ENCODE measurements at regions not wholly inside any gene's neighbourhood (a gene's known extent, or its start where the extent isn't known, plus 50 kb on each side); places are given as distances from the start of the nearest gene placed in this dataset.
A peak's percentile ranks its signal among the peaks of the same experiment; 100 is the strongest.

DNA sequence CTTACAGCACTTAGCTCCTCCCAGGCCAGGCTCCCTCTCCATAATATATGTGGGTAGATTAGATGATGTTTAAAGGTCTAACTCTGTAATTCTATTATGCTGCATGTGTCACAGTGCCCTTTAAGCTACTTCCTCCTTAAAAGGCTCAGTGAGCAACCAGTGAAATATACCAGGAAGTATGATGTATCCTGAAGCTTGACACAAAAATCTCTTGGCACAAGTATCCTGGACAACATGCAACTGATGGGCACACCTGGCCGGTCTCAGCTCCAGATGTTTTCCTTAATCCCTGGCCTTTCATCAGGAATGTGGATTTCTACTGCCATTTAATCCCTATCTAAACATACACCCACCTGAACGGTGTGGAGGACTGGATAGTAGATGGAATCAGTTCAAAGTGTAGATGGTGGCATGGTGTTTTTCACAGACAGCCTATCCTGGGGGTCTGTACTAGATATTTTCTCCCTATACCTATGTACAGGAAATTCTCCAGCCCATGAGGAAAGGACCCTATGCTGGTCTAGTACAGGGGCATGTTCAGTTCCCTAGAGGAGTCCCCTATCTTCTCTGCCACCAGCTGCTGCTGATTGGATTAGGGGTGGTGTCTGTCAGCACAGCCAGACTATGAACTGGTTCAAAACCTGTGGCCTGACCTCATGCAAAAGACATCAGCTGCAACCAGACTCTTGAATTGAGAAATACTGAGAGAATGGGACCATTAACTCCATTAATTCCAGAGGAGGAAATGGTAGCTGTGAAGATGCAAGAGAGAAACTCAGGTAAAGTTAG, 59.4 kb upstream of the CITED2 start:
- H3K9me3 Mint-ChIP-seq: peaks cover 19% of the 10 kb centered on the region
- intact Hi-C loops (cut with micrococcal nuclease): no loop called here
- peaks cover 5% of the 10 kb centered on the region for H3K36me3 Mint-ChIP-seq (ENCODE audit: low read depth)
- H3K4me1 Mint-ChIP-seq (ENCODE audit: low read depth): peaks cover 29% of the 10 kb centered on the region
- H3K27me3 Mint-ChIP-seq: no peaks in the 10 kb centered on the region
- H3K4me3 Mint-ChIP-seq: no peak overlapping the region
- H3K27ac Mint-ChIP-seq: peak overlapping the region; percentile 39

DNA sequence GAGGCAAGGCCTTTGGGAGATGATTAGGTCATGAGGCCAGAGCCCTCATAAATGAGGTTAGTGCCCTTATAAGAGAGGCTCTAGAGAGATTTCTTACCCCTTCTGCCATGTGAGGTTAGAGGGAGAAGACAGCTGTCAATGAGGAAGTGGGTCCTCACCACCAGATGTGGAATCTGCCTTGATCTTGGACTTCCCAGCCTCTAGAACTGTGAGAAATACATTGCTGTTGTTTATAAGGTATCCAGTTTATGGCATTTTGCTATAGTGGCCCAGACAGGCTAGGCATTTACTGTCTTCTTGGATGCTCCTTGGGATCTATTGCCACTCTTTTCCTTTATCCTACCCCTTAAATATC, 57.1 kb upstream of the CITED2 start:
- Mint-ChIP-seq H3K27ac (no peak overlapping the region), H3K9me3 (peaks cover 19% of the 10 kb centered on the region), H3K4me3 (no peak overlapping the region), H3K36me3 (ENCODE audit: low read depth) (peaks cover 5% of the 10 kb centered on the region), H3K4me1 (ENCODE audit: low read depth) (peaks cover 32% of the 10 kb centered on the region), H3K27me3 (no peaks in the 10 kb centered on the region)
- intact Hi-C loops (cut with micrococcal nuclease): no loop called here

DNA sequence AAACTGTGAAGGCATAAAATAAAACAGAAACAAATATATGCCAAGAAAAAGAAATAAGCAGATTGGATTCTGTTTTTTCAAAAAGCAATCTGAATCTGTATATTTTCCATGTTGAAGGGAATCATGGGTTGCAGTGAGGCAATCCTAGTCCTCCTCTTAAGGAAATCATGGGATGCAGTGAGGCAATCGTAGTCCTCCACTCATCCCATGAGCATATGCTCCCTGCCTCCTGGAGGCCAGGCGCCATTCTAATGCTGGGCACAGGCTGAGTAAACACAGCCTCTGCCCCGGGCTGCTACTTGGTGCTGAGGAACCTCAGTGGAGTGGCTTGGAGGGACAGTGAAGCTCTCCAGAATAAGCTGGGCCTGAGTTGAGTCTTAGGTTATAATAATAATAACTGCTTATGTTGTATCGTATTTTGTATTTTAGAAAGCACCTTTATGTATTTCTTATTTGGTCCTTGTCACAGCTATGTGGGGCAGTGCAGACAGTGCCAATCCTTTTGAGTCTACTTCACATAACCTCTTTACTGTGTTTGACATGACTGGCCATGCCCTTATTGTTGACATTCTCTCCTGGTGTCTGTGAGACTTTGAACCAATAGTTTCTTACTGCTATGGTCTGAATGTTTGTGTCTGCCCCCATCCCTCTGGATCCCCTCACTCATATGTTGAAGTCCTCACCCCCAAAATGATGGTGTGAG, 56.6 kb upstream of the CITED2 start:
- intact Hi-C loops (cut with micrococcal nuclease): no loop called here

DNA sequence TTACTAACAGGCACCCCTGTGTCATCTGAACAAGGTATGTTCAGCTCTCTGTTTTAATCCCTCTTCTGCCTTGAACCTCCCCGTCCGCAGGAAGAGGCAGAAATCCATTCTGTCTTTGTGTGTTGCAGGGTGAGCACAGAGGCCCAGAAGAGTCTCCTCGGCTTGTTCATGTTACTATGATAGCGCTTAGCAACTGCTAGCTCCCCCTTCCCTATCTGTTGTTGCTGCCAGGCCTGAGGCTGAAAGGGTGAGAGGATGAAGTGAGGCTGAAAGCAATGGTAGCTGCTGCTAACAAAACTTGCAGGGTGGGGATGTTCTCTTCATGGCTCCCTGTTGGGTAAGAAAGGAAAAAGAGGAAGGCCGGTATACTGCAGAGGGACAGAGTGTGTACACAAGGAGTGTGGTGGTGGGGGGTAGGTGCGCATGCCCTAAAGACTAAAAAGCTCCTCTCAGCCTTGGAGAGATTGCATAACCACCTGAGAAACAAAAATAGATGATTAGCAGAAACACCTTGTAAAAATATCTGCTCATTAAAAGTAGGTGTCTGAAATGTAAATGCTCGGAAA, 55.2 kb upstream of the CITED2 start:
- intact Hi-C loops (cut with micrococcal nuclease): no loop called here
- Mint-ChIP-seq H3K36me3 (ENCODE audit: low read depth) (peaks cover 5% of the 10 kb centered on the region), H3K27me3 (no peaks in the 10 kb centered on the region), H3K9me3 (peaks cover 19% of the 10 kb centered on the region), H3K4me3 (no peak overlapping the region), H3K27ac (peak overlapping the region; percentile 3), H3K4me1 (ENCODE audit: low read depth) (peaks cover 30% of the 10 kb centered on the region)

More for the DNA sequence above, 56.6 kb upstream of the CITED2 start:
- H3K9me3 Mint-ChIP-seq: peaks cover 19% of the 10 kb centered on the region
- H3K27ac Mint-ChIP-seq: no peak overlapping the region
- H3K27me3 Mint-ChIP-seq: no peaks in the 10 kb centered on the region
- peaks cover 5% of the 10 kb centered on the region for H3K36me3 Mint-ChIP-seq (ENCODE audit: low read depth)
- H3K4me1 Mint-ChIP-seq (ENCODE audit: low read depth): peaks cover 32% of the 10 kb centered on the region
- H3K4me3 Mint-ChIP-seq: no peak overlapping the region

DNA sequence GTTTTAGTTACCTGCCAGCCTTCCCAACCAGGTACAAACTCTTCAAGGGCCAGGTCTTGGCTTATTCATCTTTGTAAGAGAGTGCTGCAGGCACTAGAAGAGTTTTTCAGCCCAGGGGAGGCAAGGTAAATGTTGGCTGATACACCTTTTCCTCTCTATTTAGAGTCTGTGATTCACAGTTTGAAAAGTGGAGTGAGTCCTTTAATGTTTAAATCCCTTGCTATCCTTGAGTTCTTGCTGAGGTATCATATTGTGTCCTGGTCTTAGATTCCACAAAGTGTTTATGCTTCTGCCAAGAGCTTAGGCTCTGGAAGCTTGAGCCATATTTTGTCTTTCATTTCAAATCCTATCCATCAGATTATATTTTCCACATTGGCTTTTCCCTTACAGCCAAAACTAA, 52.8 kb upstream of the CITED2 start:
- Mint-ChIP-seq H3K9me3 (peaks cover 13% of the 10 kb centered on the region), H3K36me3 (ENCODE audit: low read depth) (peaks cover 4% of the 10 kb centered on the region), H3K4me1 (ENCODE audit: low read depth) (peaks cover 29% of the 10 kb centered on the region), H3K27me3 (no peaks in the 10 kb centered on the region), H3K4me3 (no peak overlapping the region), H3K27ac (peak overlapping the region; percentile 15)
- intact Hi-C loops (cut with micrococcal nuclease): no loop called here

DNA sequence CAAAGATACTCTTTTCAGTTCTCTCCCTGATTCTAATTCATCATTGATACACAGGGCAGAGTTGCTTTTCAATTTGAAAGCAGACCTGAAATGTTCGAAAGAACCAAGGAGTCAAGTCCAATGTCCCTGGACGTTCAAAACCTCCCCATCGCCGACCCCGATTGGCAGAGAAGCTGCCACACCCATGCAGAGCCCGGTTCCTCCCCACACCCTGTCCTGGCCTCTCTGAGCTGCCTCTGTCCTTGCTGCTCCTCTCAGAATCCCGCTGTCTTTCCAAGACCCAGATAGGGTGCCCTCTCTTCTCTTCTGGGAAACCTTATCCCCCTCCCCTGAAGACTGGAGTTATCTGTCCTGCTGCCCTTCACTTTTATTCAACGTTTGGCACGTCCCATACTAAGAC, 52.3 kb upstream of the CITED2 start:
- H3K4me1 Mint-ChIP-seq (ENCODE audit: low read depth): peaks cover 33% of the 10 kb centered on the region
- peaks cover under 1% of the 10 kb centered on the region for H3K36me3 Mint-ChIP-seq (ENCODE audit: low read depth)
- peaks cover 9% of the 10 kb centered on the region for H3K9me3 Mint-ChIP-seq
- H3K4me3 Mint-ChIP-seq: no peak overlapping the region
- H3K27me3 Mint-ChIP-seq: no peaks in the 10 kb centered on the region
- intact Hi-C loops (cut with micrococcal nuclease): no loop called here
- peak overlapping the region; percentile 15 for H3K27ac Mint-ChIP-seq

DNA sequence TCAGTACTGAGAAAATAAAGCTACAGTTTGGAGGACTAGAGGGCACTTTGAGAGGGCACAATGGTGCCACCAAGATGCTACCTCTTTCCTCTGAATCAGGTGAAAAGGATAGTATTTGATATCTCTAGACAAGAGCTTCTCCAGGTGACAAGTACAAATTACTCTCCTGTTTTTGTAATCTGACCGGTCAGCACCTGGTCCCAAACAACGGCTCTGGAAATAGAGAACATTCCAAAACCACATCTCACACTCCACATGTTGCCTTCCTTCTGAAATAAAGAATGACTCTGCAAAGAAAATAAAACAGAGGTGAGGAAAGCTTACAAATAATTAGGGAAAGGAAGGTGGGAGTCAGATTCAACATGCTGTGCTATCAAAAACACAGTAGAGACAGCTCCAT, 51.3 kb upstream of the CITED2 start:
- intact Hi-C loops (cut with micrococcal nuclease): no loop called here

DNA sequence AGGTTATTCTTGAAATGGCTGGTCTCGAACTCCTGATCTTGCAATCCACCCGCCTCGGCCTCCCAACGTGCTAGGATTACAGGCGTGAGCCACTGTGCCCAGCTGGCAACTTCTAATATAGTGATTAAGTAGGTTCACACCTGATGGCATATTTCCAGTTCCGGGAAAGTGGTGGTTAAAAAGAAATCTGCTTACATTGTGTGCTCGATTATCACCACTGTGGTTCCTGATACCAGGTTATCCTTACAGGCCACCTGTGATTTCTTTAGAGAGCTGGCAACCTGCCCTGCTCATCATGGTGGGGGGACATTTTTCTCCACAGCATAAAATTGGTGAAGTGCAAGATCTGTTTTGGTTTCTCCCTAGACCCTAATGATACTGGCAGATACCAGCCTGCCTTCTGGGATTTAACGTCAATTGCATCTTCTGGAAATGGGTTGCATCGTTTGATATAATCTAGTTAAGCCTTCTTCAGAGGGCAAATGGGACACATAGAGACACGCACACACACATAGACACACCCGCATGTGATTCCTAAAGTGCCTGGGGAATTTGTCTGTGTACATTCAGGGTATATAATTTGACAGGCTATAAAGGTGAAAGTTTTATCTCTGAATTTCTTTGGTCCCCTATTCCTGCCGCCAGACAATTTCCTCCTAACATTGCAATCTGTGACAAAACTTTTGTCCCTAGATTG, 49.7 kb upstream of the CITED2 start:
- H3K4me1 Mint-ChIP-seq (ENCODE audit: low read depth): peaks cover 46% of the 10 kb centered on the region
- H3K36me3 Mint-ChIP-seq (ENCODE audit: low read depth): no peaks in the 10 kb centered on the region
- intact Hi-C loops (cut with micrococcal nuclease): no loop called here
- H3K27me3 Mint-ChIP-seq: no peaks in the 10 kb centered on the region
- H3K27ac Mint-ChIP-seq: no peak overlapping the region
- no peaks in the 10 kb centered on the region for H3K9me3 Mint-ChIP-seq
- no peak overlapping the region for H3K4me3 Mint-ChIP-seq

More for the DNA sequence above, 51.3 kb upstream of the CITED2 start:
- no peak overlapping the region for H3K27ac Mint-ChIP-seq
- no peaks in the 10 kb centered on the region for H3K27me3 Mint-ChIP-seq
- H3K36me3 Mint-ChIP-seq (ENCODE audit: low read depth): no peaks in the 10 kb centered on the region
- no peaks in the 10 kb centered on the region for H3K9me3 Mint-ChIP-seq
- H3K4me3 Mint-ChIP-seq: no peak overlapping the region
- H3K4me1 Mint-ChIP-seq (ENCODE audit: low read depth): peaks cover 44% of the 10 kb centered on the region

Data from dendritic cell treated with granulocyte-macrophage colony-stimulating factor and Interleukin-4, amounts not matched to agents 40 ng/mL and 50 ng/mL, for 4 days (primary cell).